OCI-LY1 (cell line): ENCODE measurements at regions not wholly inside any gene's neighbourhood (a gene's known extent, or its start where the extent isn't known, plus 50 kb on each side); places are given as distances from the start of the nearest gene placed in this dataset.

Source experiments
- H2AFZ ChIP-seq: fragments of 200-600 bp; sonication (generic), shearing (Covaris generic); 2 replicates; pipeline ENCODE4 v1.6.0; 2014; ENCODE audit warnings: antibody characterized with exemption, mild to moderate bottlenecking, low read length
- H3F3A ChIP-seq: fragments of 200-600 bp; sonication (generic), shearing (Covaris generic); 2 replicates; pipeline ENCODE4 v1.6.0; 2014; ENCODE audit warnings: mild to moderate bottlenecking, antibody characterized with exemption, low read length, moderate library complexity; ENCODE audit not compliant: insufficient read depth
- H3K27ac ChIP-seq: fragments of 200-600 bp; sonication (generic); 2 replicates; pipeline ENCODE4 v1.5.1; 2014; ENCODE audit warnings: low read length, mixed run types, mild to moderate bottlenecking, low read depth; ENCODE audit not compliant: poor library complexity, severe bottlenecking
- H3K27me3 ChIP-seq: fragments of 200-600 bp; sonication (generic); 2 replicates; pipeline ENCODE4 v1.6.0; 2014; ENCODE audit warnings: antibody characterized with exemption, mild to moderate bottlenecking, low read length, moderate library complexity; ENCODE audit not compliant: insufficient read depth
- H3K36me3 ChIP-seq: fragments of 200-600 bp; sonication (generic); 2 replicates; pipeline ENCODE4 v1.6.1; 2014; ENCODE audit warnings: mild to moderate bottlenecking, antibody characterized with exemption, low read length, moderate library complexity, mixed read lengths; ENCODE audit not compliant: insufficient read depth
- H3K4me1 ChIP-seq: fragments of 200-600 bp; sonication (generic); 2 replicates; pipeline ENCODE4 v1.5.1; 2014; ENCODE audit warnings: mild to moderate bottlenecking, low read length, moderate library complexity; ENCODE audit not compliant: insufficient read depth, severe bottlenecking
- H3K4me2 ChIP-seq: fragments of 200-600 bp; sonication (generic), shearing (Covaris generic); 2 replicates; pipeline ENCODE4 v1.6.1; 2014; ENCODE audit warnings: low read length
- H3K4me3 ChIP-seq: fragments of 200-600 bp; sonication (generic); 2 replicates; pipeline ENCODE4 v1.5.1; 2014; ENCODE audit warnings: low read length, low read depth, mild to moderate bottlenecking, mixed read lengths; ENCODE audit not compliant: poor library complexity, severe bottlenecking
- H3K79me2 ChIP-seq: fragments of 200-600 bp; shearing (Covaris generic); 2 replicates; pipeline ENCODE4 v1.6.1; 2016; ENCODE audit warnings: mixed run types, low read length, mixed read lengths; ENCODE audit not compliant: insufficient read depth
- H3K9ac ChIP-seq: fragments of 200-600 bp; sonication (generic), shearing (Covaris generic); 2 replicates; pipeline ENCODE4 v1.6.1; 2014; ENCODE audit warnings: mild to moderate bottlenecking, low read length, mixed read lengths
- H3K9me2 ChIP-seq: fragments of 200-600 bp; sonication (generic), shearing (Covaris generic); 2 replicates; pipeline ENCODE4 v1.6.1; 2014; ENCODE audit warnings: low read depth, mild to moderate bottlenecking, low read length, mixed read lengths
- H3K9me3 ChIP-seq: fragments of 200-600 bp; shearing (Covaris generic); 2 replicates; pipeline ENCODE4 v1.6.1; 2014; ENCODE audit warnings: low read length, mixed read lengths
- H4K20me1 ChIP-seq: fragments of 200-600 bp; sonication (generic), shearing (Covaris generic); 2 replicates; pipeline ENCODE4 v1.6.0; 2016; ENCODE audit warnings: mild to moderate bottlenecking, low read length; ENCODE audit not compliant: insufficient read depth
- CTCF ChIP-seq: fragments of 200-600 bp; sonication (generic), shearing (Covaris generic); IDR thresholded peaks from 2 replicates; pipeline ENCODE4 v1.5.1; 2017; ENCODE audit warnings: mild to moderate bottlenecking, antibody characterized with exemption, low read length, moderate library complexity, mixed read lengths
- EZH2 ChIP-seq: fragments of 200-600 bp; sonication (generic), shearing (Covaris generic); IDR thresholded peaks from 2 replicates; pipeline ENCODE4 v1.8.0; 2017; ENCODE audit warnings: borderline replicate concordance, mixed run types, mild to moderate bottlenecking, antibody characterized with exemption, low read length, moderate library complexity, mixed read lengths

GRCh38 chr4:55175779-55176231 lies 50.4 kb upstream of the KDR start:
- Histone ChIP-seq H3K9me3 (no peaks in the 10 kb centered on the region), H3K4me3 (no peak overlapping the region), H3K36me3 (no peaks in the 10 kb centered on the region), H2AFZ (no peak overlapping the region), H4K20me1 (no peaks in the 10 kb centered on the region), H3K27me3 (no peaks in the 10 kb centered on the region), H3K4me1 (no peaks in the 10 kb centered on the region), H3K4me2 (no peak overlapping the region), H3K27ac (no peak overlapping the region), H3K9me2 (no peaks in the 10 kb centered on the region), H3F3A (no peaks in the 10 kb centered on the region), H3K9ac (no peak overlapping the region), H3K79me2 (no peaks in the 10 kb centered on the region)
- TF ChIP-seq CTCF (no peak), EZH2 (no peak)

- TF ChIP-seq CTCF (no peak), EZH2 (no peak)
Observed at GRCh38 chr4:55176497-55176896, 51.1 kb upstream of the KDR start.

GRCh38 chr4:55177461-55177860 lies 52.1 kb upstream of the KDR start:
- H3K4me1 ChIP-seq: no peaks in the 10 kb centered on the region
- H2AFZ ChIP-seq: no peak overlapping the region
- H3K4me3 ChIP-seq: no peak overlapping the region
- H3K79me2 ChIP-seq: no peaks in the 10 kb centered on the region
- H4K20me1 ChIP-seq: no peaks in the 10 kb centered on the region
- H3K9me3 ChIP-seq: no peaks in the 10 kb centered on the region
- H3K27ac ChIP-seq: no peak overlapping the region
- no peaks in the 10 kb centered on the region for H3F3A ChIP-seq
- H3K27me3 ChIP-seq: no peaks in the 10 kb centered on the region
- no peak overlapping the region for H3K4me2 ChIP-seq
- TF ChIP-seq CTCF (no peak), EZH2 (no peak)
- no peak overlapping the region for H3K9ac ChIP-seq
- no peaks in the 10 kb centered on the region for H3K9me2 ChIP-seq
- no peaks in the 10 kb centered on the region for H3K36me3 ChIP-seq

More at GRCh38 chr4:55176497-55176896, 51.1 kb upstream of the KDR start:
- H3K9me3 ChIP-seq: no peaks in the 10 kb centered on the region
- H3F3A ChIP-seq: no peaks in the 10 kb centered on the region
- H3K9me2 ChIP-seq: no peaks in the 10 kb centered on the region
- no peak overlapping the region for H3K9ac ChIP-seq
- no peaks in the 10 kb centered on the region for H4K20me1 ChIP-seq
- no peak overlapping the region for H2AFZ ChIP-seq
- H3K4me1 ChIP-seq: no peaks in the 10 kb centered on the region
- H3K27me3 ChIP-seq: no peaks in the 10 kb centered on the region
- no peak overlapping the region for H3K4me2 ChIP-seq
- H3K27ac ChIP-seq: no peak overlapping the region
- no peaks in the 10 kb centered on the region for H3K79me2 ChIP-seq
- H3K36me3 ChIP-seq: no peaks in the 10 kb centered on the region
- no peak overlapping the region for H3K4me3 ChIP-seq
